T-helper 2 cell (primary cell): ENCODE measurements at regions not wholly inside any gene's neighbourhood (a gene's known extent, or its start where the extent isn't known, plus 50 kb on each side); places are given as distances from the start of the nearest gene placed in this dataset.

Experiments used
- DNase-seq, 5 experiments: peaks; one replicate each; pipeline versions ENCODE4 v3.0.0 to v3.0.0-alpha.2; 2012 to 2022

DNA sequence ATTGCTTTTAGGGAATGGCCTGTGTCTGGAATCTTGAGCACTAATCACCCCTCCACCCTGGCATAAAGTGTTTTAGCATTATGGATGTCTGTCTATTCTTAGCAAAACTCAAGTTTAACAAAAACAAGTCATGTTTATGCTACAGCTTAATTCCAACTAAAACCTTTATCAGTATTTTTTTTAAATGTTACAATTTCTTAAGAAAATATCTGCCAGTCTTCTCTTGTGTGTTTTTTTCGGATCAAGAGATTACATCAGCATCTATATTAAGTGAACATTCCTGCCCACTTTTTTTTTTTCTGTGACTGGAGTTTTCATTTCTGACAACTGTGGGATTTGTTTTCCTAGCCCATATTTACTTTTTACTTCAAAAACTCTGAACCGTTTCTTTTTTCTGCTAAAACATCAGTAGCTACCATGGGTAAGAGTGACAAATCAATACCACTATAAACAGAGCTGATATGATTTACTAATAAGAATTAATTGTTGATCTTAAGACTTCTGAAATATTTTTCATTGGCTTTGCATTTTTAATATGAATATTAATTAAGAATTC is 94.3 kb downstream of the EDN1 start:
- DNase-seq: no peak

DNA sequence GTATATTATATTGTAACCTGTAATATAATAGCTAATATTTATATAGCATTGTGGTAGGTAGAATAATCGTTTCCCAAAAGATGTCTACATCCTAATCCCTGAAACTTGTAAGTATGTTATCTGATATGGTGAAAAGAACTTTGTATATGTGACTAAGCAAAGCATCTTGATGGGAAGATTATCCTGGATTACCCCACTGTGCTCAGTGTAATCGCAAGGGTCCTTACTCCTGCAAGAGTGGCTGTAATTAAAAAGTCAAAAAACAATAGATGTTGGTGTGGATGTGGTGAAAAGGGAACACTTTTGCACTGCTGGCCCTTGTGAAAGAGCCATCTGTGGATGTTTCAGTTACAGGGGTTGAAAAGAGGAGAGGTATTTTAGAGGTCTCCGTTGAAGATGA is 95.2 kb downstream of the EDN1 start:
- DNase-seq: no peak

DNA sequence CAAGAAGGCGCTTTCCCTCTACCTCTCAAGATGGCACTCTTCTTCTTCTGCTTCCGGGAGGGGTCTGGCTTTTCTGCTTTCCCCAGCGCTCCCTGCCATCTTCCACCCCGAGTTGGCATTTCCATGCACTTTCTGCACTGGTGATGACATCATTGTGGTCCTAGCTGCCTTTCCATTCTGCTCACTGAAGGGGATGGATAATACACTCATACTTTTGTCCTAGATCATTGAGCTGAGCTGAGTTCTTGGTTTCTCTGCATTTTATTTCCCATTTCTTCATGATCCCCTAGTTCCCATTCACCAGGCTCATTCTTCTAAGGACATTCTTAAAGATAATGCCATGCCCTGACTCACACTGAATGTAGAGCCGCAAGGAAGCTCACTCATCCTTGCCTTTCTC is 96.7 kb downstream of the EDN1 start:
- DNase-seq: no peak

DNA sequence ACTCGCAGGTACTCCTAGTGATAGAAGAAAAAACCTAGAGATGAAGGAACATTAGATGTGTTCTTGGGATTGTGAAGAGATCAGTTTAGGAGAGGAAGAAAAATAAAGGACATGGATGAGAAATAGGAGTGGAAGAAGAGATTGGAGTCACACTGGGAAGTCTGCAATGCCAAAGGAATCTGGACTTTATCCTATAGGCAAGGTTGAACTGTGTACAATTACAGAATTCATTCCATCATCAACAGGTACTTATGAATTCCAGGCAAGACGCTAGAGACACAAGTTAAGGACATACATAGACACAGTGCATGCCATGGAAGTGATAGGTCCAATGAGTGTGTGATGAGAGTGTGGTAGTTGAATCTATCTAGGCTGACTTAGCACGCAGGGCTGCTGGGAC is 101.3 kb downstream of the EDN1 start:
- no peak for DNase-seq

DNA sequence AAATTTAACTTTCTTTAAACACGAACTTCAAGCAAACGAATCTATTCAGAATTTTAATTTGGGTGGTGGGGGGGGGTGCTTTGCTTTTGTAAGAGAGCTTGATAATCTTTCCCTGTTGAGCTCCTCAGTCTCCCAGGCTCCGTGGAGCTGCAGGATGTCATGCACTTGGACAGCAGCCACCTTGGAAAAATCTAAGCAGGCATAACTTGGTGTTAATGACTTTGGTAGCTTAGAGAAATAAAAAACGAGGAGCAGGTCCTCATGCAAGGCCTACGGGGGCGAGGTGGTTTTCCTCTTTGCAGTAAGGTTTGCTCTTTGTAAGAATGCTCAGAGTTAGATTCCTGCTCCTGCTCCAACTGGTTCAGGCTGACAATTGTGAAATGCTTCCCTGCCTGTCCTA is 102.3 kb downstream of the EDN1 start:
- no peak for DNase-seq

DNA sequence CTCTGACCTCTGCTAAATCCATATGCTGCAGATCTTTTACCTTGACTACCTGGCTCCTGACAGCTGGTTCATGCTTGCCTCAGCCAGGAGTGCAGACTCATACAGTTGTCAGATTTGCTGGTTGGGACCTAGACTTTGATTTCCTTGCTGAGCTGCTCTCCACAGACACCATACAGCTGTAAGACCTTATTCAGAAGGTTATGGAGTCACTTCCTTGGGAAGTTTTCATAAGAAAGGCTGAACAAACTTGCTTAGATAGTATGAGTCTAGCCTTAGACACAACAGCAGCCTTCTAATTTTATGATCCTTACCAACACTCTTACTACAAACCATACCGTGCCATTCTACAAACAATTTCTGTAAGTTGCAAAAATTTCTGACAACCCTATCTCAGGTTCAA is 102.9 kb downstream of the EDN1 start:
- no peak for DNase-seq

DNA sequence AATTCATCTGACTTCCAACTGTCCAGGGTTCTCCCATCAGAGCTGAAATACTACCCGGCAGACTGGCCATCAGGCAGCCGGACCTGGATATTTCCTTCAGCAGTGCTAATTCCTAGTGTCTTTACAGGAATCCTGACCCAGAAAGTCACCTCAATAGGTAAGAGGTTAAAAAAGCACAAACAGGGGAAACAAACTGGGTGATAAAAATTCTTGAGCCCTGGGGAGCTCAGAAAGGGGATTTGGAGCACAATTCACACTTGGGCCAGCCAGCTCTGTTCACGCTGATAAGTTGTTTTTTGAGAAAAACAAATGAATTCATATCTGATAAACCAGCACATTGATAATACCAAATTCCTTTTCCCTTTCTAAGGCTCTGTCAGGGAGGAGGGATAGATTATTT is 104.0 kb downstream of the EDN1 start:
- DNase-seq: no peak

DNA sequence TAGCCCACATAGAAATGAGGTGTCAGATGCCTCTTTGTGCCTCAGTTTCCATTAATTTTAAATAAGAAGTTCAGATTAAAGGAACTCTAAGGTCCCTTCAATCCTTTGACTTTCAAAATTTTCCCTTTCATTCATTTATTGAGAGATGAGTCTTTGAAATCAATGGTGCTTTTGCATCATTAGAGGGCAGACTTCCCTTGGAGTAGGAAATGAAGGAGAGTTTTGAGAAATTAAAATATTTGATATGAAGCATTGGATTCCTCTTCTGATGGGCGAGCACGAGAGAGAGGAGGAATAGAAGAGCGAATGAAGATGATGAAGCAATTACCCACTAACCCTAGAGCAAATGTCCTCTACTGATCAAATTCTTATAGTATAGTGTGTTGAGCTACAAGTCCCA is 105.7 kb downstream of the EDN1 start:
- DNase-seq: no peak

DNA sequence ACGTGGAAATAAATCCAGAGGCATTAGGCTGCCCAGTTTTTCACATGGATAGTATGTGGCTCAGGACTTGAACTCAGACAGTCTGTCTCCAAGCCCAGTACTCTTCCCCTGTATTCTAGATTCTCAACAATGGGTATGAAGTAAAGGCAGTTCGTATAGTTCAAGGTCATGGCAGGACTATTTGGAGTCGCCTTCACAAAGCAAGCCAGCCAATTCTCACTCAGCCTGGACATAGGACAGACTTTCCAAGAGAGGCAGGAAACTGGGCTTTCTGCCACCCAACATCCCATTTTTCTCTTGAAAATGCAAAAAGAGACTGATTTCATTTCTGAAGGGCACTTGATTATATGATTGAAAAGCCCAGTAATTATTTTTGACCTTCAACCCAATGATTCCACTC is 111.0 kb downstream of the EDN1 start:
- DNase-seq: no peak

DNA sequence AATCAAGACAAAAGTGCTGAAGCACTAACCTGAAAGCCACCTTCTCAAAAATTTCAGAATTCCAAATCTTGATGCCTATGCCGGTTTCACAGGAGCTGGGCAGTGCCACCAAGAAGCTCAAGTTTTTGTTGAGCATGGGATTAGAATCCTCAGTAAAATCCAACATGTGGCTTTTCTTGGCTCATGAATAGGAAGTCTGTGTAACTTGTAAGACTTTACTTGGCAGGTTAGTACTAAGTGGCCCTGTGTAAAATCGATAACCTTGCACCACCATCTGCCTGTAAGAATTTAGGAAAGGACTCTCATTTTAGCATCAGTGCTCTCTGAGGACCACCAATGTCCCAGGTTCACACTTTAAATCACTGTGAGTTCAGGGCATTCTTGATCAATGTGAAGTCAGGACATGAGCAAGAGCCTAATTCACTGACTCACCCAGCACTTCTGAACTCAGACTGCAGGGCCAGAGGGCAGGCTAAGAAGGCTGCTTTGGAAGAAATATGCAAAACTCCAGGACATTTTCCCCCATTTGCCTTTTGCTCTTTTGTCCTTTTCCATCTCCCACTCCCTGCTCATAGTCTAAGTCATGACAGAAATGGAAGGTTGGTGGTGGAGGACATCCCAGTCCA is 113.2 kb downstream of the EDN1 start:
- DNase-seq: no peak

DNA sequence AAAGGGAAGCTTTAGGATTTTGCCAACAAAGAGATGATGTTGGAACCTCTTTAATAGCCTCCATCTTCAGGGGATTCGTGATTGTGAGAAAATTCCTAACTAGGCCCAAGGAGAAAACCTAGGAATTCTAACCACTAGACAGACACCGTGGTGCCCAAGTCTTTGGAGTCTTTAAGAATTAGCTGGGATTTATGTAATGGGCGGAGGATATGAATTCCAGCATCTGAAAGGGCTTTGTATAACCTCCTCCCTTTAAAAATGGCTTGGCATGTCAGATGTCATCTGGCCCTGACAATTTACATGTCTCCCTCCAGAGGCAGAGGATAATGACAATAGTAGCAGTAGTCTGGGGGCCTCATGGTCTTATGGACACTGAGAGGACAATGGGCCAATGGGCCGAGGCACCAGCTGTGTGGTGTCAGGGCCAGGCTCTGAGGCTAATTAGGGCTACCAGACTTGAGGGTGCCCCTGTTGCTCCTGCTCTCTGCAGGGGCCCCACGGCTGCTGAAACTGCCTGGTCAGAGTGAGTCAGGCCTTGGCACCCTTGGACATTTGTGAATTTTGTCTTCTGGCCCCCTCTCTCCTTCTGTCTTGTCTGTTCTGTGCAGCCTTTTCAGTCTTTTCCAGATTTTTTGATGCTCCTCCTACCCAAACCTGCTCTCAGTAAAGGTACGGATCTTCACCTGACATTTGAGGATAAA is 113.9 kb downstream of the EDN1 start:
- DNase-seq: no peak

DNA sequence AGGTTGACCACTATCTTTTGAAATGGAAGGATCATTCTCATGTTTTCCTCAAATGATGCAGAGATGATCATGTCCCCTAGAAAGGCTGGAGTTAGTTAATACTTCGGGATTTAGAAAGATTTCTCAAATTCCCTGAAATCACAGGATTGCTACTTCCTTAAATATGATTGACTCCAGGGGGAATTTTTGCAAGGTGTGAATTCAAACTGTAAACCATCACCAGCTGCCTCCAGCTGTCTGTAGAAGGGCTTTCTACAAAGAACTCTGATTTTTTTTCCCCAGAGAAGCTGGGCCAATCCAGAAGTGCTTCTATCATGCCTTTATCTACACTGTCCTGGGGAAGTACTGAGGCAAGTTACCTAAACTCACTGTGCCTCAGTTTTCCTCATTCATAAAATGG is 114.5 kb downstream of the EDN1 start:
- no peak for DNase-seq

DNA sequence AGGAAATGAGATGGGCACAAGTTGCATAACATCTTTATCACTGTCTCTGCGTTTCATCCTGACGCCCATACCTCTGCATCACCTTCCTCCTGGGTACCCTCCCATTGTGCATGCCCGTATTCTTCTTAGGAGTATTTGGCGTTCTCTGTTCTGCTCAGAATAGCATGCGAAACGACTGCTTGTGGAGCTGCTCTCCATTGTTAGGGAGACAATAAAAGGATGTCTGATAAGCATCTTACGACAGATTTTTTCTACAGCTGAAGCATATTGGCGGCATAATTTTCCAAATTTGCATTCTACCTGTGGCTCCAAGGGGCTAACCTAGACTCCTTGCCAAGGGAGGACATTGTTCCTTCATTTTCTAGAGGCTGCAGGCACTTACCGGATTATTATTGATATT is 118.6 kb downstream of the EDN1 start:
- DNase-seq: no peak

DNA sequence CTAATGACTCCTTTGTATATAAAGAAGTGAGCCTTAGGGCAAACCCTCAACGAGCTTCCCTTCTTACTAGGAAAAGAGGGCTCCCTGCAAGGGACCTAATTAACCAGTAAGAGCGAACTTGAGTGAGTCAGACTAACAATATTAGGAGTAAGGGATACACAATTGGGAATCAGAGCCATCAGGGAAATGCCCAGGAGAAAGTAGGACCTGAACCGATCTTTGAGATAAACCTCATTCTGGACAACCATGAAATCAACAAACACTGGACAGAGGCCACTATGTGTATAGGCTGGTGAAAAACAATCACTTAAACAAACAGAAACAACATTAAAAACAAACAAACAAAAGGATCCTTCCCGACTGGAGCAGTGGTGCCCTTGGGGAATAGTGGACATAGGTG is 120.8 kb downstream of the EDN1 start:
- no peak for DNase-seq

DNA sequence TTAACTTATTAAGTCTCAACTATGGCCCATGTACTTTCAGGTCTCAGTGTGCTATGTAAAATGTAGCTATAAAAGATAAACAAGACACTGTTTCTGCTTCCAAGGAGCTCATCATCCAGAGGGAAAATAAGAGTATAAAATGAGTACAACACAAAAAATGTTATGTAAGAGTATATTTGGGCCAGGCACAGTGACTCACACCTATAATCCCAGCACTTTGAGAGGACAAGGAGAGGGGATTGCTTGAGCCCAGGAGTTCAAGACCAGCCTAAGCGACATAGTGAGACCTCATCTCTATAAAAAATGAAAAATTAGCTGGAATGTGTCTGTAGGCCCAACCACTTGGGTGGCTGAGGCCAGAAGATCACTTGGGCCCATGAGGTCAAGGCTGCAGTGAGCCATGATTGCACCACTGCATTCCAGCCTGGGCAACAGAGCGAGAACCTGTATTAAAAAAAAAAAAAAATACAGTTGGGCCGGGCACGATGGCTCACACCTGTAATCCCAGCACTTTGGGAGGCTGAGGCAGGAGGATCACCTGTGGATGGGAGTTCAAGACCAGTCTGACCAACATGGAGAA is 124.0 kb downstream of the EDN1 start:
- no peak for DNase-seq

DNA sequence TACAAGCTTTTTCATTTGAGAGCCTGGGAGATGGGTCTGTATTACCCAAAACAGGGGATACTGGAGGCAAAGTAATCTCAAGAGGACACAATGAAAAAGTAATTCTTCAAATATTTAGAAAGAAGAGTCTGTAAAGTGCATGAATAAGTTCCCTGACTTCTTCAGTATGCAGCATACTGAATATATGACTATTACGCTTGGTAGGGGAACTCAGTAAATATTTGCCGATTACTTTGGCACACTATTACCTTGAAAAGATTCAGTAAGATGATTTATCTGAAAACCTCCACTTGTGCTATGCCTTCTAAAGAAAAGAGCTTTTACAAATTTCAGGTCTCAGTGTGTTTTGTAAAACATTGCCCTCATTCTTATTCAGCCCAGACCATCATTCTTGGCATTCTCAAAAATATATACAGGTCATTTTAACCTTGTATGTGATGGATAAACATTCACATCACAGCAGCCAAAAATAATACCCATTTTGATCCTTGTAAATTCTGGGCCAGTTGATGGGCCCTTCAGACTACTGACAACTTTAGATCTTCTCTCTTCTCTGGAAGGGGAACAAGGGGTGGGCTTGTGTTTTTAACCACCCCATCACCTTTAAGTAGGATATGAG is 125.9 kb downstream of the EDN1 start:
- DNase-seq: no peak

DNA sequence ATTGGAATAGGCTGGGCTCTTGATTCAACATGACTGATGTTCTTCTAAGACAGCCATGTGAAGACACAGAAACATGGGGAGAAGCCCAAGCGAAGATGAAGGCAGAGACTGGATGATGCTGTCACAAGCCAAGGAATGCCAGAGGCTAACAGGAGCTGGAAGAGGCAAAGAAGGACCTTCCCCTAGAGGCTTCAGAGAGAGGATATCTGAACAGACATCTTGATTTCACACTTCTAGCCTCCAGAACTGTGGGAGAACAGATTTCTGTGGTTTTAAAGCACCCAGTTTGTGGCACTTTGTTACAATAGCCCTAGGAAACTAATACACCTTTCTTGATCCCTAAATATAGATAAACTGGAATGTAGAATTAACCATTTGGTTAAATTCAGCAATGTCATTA is 127.0 kb downstream of the EDN1 start:
- DNase-seq: no peak

DNA sequence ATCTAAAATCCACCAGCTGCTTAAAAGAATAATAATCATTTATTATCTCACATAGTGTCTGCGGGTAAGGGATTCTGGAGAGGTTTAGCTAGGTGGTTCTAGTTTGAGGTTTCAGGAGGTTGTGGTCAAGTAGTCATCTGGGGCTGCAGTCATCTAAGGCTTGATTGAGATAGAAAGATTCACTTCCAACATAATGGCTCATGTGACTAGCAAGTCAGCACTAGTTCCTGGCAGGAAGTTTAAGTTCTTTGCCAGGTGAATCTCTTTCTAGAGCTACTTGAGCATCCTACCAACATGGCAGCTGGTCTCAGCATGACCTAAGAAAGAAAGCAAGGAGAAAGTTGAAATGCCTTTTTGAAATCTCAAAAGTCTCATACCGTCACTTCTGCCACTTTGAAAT is 128.8 kb downstream of the EDN1 start:
- DNase-seq: no peak

DNA sequence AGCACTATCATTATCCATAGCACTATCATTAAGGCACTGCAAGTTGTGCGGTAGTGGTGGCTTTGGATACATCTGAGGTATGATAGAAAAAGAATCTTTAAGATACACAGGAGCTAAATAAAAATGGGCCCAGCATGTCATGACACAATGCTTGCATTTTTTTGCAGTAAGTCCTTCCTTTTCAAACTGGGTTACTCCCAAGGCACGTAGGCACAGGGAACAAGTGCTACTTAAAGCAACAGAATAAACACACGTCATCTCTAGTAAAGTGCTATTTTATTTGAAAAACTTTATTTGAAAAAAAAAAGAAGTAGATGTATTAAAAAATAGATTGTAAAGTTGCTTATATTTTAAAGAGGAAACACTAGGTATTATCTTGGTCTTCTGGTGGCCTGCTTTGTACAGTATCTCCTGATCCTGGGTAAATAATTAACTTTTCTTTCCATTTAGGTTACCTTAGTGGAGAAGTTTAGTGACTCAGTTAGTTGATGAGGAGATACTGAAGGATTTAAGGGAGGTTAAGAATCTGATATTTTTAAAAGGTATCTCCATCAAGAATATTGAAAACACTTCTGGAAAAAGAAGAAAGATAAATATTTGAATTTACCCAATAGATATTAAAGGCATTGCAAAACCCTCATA is 129.6 kb downstream of the EDN1 start:
- DNase-seq: no peak

DNA sequence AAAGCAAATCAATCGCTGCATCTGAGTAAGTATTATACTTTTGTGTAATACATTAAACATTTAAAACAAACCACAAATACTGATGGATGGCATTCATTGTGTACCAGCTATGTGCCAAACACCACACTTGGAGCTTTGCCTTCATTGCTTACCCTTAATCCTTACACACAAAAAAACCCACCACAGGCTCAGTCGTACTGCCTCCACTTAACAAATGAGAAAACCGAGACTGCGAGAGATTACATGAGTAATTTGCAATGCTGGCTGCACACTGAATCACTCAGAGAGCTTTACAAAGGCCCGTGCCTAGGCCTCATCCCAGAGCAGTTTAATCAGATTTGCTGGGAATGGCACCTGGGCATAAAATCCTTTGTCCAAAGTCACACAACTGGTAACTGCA is 130.5 kb downstream of the EDN1 start:
- DNase-seq: no peak

DNA sequence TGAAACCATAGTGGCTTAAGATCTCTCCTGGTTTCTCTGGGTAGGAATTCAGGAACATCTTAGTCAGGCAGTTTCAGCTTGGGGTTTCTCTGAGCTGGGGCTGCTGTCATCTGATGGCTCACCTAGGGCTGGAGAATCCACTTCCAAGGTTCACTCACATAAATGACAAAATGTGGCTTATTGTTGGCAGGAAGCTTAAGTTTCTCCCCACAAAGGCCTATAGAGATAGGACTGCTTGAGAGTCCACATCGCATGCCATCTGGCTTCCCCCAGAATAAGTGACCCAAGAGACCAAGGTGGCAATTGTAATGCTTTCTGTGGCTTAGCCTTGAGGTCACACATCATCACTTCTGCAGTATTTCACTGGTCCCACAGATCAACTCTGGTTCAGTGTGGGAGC is 131.4 kb downstream of the EDN1 start:
- DNase-seq: no peak

DNA sequence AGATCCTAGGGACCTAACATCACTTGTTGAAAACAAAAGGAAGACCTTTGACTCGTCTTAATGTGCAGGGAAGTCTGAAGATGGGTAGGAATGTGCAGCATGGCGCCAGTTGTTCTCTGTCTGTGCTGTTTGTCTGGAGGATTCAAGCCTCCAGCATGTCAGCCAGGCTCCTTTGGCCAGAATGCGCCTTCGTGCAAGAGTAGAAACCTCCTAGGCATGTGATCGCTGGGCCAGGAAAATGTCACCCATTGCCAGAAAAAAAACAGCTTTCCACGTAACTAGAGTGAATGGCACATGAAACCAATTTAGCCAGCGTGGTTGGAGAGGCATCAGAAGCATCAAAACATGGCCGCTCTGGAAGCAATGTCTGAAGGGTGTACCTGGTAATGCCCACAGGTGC is 132.7 kb downstream of the EDN1 start:
- no peak for DNase-seq

DNA sequence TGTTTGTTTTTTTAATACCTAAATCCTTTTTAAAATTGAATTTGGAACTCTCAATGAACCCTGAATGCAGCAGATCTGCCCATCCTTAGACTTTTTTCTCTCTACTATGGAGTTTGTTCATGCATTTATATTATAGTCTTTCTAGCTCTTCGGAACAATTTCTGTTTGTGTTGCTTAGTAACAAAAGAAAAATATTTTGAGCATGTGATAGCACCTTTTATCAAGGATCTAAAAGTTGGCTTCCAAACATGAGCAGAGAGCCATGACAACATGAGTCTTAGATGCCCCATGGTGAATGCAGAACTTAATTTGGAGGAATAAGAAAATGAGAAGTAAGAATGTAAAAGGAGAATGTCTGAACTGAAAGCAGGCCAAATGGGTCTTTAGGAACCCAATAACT is 133.7 kb downstream of the EDN1 start:
- DNase-seq: no peak
